ENCODE measurements at regions not wholly inside any gene's neighbourhood (a gene's known extent, or its start where the extent isn't known, plus 50 kb on each side); places are given as distances from the start of the nearest gene placed in this dataset.

DNA sequence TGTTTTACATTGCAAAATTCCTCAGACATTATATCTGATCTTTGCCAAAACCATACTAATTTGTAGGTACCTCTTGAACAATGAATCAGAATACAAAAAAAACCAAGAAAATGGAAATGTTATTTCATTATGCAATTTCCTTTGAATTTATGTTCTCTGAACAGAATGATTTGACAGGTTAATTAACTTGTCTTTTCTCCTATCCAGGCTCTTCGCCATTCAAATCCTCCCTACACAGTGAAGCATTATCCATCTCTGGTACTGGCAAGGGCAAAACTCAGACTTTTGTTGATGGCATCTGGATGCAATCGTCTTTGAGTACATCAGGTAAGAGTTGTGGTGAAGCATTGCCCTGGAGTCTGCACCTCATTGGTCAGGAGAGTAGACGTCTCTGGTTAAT lies 655.7 kb upstream of the ITGA1 start:
- Histone ChIP-seq H3K4me3 (ENCODE audit: low read length) (peak overlapping the region; percentile 10), H3K9me2 (ENCODE audit: insufficient read depth, low read length) (no peaks in the 10 kb centered on the region), H3K9me3 (ENCODE audit: low read length) (no peaks in the 10 kb centered on the region), H3F3A (ENCODE audit: insufficient read depth, low read length, poor library complexity, severe bottlenecking) (peaks cover 13% of the 10 kb centered on the region), H4K20me1 (ENCODE audit: insufficient read depth) (no peaks in the 10 kb centered on the region), H3K79me2 (replicated peaks; ENCODE audit: insufficient read depth, low read length) (no peaks in the 10 kb centered on the region), H3K36me3 (ENCODE audit: insufficient read depth, low read length) (no peaks in the 10 kb centered on the region), H2AFZ (ENCODE audit: low read depth, low read length) (no peak overlapping the region), H3K27ac (ENCODE audit: low read length) (peak overlapping the region; percentile 76), H3K9ac (ENCODE audit: low read length) (no peak overlapping the region), H3K4me2 (ENCODE audit: low read length) (no peak overlapping the region), H3K27me3 (ENCODE audit: insufficient read depth, low read depth, low read length) (no peaks in the 10 kb centered on the region)
- TF ChIP-seq TAF1 (IDR thresholded peaks at IDR 0.05; ENCODE audit: low read depth) (no peak), EP300 (conservative IDR thresholded peaks at IDR 0.05; ENCODE audit: poor library complexity, severe bottlenecking) (peak; percentile 81), POLR2AphosphoS5 (IDR thresholded peaks at IDR 0.05) (peak; percentile 26), SMC3 (conservative IDR thresholded peaks at IDR 0.05; ENCODE audit: poor library complexity) (no peak)

DNA sequence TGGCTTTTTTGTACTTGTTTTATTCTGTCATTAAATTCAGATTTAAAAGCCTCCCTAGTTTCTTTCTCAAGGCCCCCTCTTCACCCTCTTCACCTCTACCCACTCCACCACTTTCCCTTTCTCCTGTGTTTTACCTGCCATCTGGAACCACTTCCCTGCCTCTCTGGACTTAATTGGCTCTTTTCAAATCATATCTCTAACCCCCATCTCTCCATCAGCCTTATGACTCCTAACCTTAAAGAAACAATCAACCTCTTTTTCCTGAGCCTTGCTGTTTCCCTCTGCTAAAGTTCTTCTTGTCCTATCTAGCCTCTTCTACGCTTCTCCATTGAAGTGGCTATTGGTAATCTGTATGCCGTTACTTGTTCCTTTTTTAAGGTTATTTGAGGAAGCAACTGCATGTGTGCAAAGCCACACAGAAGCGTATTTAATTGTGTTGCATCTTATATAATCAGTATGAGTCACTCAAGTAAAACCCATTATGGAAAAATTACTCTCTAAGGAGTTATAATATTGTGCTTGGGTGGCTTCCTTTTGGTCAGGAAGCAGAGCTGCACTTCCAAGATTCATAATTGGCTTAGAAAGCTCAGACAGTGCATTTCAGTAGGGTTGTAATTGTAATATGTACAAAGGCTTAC lies 653.6 kb upstream of the ITGA1 start:
- peaks cover 13% of the 10 kb centered on the region for H3F3A ChIP-seq (ENCODE audit: insufficient read depth, low read length, poor library complexity, severe bottlenecking)
- H3K4me3 ChIP-seq (ENCODE audit: low read length): no peak overlapping the region
- H3K27me3 ChIP-seq (ENCODE audit: insufficient read depth, low read depth, low read length): no peaks in the 10 kb centered on the region
- no peak for TF ChIP-seq EP300 (conservative IDR thresholded peaks at IDR 0.05; ENCODE audit: poor library complexity, severe bottlenecking)
- TF ChIP-seq, protein P1, sequence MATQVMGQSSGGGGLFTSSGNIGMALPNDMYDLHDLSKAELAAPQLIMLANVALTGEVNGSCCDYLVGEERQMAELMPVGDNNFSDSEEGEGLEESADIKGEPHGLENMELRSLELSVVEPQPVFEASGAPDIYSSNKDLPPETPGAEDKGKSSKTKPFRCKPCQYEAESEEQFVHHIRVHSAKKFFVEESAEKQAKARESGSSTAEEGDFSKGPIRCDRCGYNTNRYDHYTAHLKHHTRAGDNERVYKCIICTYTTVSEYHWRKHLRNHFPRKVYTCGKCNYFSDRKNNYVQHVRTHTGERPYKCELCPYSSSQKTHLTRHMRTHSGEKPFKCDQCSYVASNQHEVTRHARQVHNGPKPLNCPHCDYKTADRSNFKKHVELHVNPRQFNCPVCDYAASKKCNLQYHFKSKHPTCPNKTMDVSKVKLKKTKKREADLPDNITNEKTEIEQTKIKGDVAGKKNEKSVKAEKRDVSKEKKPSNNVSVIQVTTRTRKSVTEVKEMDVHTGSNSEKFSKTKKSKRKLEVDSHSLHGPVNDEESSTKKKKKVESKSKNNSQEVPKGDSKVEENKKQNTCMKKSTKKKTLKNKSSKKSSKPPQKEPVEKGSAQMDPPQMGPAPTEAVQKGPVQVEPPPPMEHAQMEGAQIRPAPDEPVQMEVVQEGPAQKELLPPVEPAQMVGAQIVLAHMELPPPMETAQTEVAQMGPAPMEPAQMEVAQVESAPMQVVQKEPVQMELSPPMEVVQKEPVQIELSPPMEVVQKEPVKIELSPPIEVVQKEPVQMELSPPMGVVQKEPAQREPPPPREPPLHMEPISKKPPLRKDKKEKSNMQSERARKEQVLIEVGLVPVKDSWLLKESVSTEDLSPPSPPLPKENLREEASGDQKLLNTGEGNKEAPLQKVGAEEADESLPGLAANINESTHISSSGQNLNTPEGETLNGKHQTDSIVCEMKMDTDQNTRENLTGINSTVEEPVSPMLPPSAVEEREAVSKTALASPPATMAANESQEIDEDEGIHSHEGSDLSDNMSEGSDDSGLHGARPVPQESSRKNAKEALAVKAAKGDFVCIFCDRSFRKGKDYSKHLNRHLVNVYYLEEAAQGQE (IDR thresholded peaks at IDR 0.05; ENCODE audit: borderline replicate concordance): no peak
- TF ChIP-seq SMC3 (conservative IDR thresholded peaks at IDR 0.05; ENCODE audit: poor library complexity): no peak
- TF ChIP-seq MXI1 (conservative IDR thresholded peaks at IDR 0.05; ENCODE audit: poor library complexity, severe bottlenecking): no peak
- no peak for TF ChIP-seq POLR2AphosphoS5 (IDR thresholded peaks at IDR 0.05)
- TF ChIP-seq, protein P2, sequence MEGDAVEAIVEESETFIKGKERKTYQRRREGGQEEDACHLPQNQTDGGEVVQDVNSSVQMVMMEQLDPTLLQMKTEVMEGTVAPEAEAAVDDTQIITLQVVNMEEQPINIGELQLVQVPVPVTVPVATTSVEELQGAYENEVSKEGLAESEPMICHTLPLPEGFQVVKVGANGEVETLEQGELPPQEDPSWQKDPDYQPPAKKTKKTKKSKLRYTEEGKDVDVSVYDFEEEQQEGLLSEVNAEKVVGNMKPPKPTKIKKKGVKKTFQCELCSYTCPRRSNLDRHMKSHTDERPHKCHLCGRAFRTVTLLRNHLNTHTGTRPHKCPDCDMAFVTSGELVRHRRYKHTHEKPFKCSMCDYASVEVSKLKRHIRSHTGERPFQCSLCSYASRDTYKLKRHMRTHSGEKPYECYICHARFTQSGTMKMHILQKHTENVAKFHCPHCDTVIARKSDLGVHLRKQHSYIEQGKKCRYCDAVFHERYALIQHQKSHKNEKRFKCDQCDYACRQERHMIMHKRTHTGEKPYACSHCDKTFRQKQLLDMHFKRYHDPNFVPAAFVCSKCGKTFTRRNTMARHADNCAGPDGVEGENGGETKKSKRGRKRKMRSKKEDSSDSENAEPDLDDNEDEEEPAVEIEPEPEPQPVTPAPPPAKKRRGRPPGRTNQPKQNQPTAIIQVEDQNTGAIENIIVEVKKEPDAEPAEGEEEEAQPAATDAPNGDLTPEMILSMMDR (IDR thresholded peaks at IDR 0.05; ENCODE audit: poor library complexity, severe bottlenecking): no peak
- no peak for TF ChIP-seq TAF1 (IDR thresholded peaks at IDR 0.05; ENCODE audit: low read depth)
- H2AFZ ChIP-seq (ENCODE audit: low read depth, low read length): no peak overlapping the region
- no peaks in the 10 kb centered on the region for H3K9me2 ChIP-seq (ENCODE audit: insufficient read depth, low read length)
- H3K9me3 ChIP-seq (ENCODE audit: low read length): no peaks in the 10 kb centered on the region
- no peak overlapping the region for H3K9ac ChIP-seq (ENCODE audit: low read length)
- no peaks in the 10 kb centered on the region for H4K20me1 ChIP-seq (ENCODE audit: insufficient read depth)
- no peak overlapping the region for H3K4me2 ChIP-seq (ENCODE audit: low read length)
- H3K27ac ChIP-seq (ENCODE audit: low read length): peak overlapping the region; percentile 76
- no peaks in the 10 kb centered on the region for H3K79me2 ChIP-seq (replicated peaks; ENCODE audit: insufficient read depth, low read length)
- no peaks in the 10 kb centered on the region for H3K36me3 ChIP-seq (ENCODE audit: insufficient read depth, low read length)
